Omental fat pad (tissue), 3 donors: ENCODE measurements at regions not wholly inside any gene's neighbourhood (a gene's known extent, or its start where the extent isn't known, plus 50 kb on each side); places are given as distances from the start of the nearest gene placed in this dataset.

Source experiments
- ATAC-seq: fragments of 150-250 bp; one replicate; pipeline ENCODE4 v1.9.1; 2016; ENCODE audit warnings: mild to moderate bottlenecking, moderate library complexity; ENCODE audit not compliant: low FRiP score
- DNase-seq: peaks from one replicate; pipeline ENCODE4 v3.0.0-alpha.2; 2019; ENCODE audit warnings: low spot score
- CTCF ChIP-seq, 3 donors: fragments of 450-650 bp; IDR thresholded peaks; one replicate each; pipeline ENCODE4 v1.5.1; 2016 to 2017; ENCODE audit warnings: antibody characterized with exemption in 3 of 3, mild to moderate bottlenecking in 3 of 3, moderate library complexity in 2 of 3

GRCh38 chr18:75801178-75801577 is 373.7 kb upstream of the SMIM21 start:
- no peak for DNase-seq
- no peak for TF ChIP-seq CTCF (IDR thresholded peaks at IDR 0.05)
- no peak for ATAC-seq

- no peak for TF ChIP-seq CTCF (IDR thresholded peaks at IDR 0.05)
These were observed 372.8 kb upstream of the SMIM21 start for GRCh38 chr18:75800331-75800648.

GRCh38 chr18:75799449-75800330 is 372.2 kb upstream of the SMIM21 start:
- ATAC-seq (no peak), DNase-seq (no peak)
- no peak for TF ChIP-seq CTCF (IDR thresholded peaks at IDR 0.05)

More at GRCh38 chr18:75800331-75800648, 372.8 kb upstream of the SMIM21 start:
- ATAC-seq = no peak
- DNase-seq = no peak

- DNase-seq (no peak), ATAC-seq (no peak)
- TF ChIP-seq CTCF (IDR thresholded peaks at IDR 0.05) = no peak
These were observed 369.5 kb upstream of the SMIM21 start for GRCh38 chr18:75797046-75797445.

GRCh38 chr18:75790796-75791195 is 363.3 kb upstream of the SMIM21 start:
- no peak for TF ChIP-seq CTCF (IDR thresholded peaks at IDR 0.05)
- ATAC-seq (no peak), DNase-seq (no peak)

- ATAC-seq (no peak), DNase-seq (no peak)
- TF ChIP-seq CTCF (IDR thresholded peaks at IDR 0.05) = no peak
These were observed 362.6 kb upstream of the SMIM21 start for GRCh38 chr18:75790111-75790510.

GRCh38 chr18:75785834-75786233 is 358.3 kb upstream of the SMIM21 start:
- no peak for ATAC-seq
- DNase-seq = no peak
- TF ChIP-seq CTCF (IDR thresholded peaks at IDR 0.05) = no peak
